Fibroblast of lung (primary cell): ENCODE measurements at regions not wholly inside any gene's neighbourhood (a gene's known extent, or its start where the extent isn't known, plus 50 kb on each side); places are given as distances from the start of the nearest gene placed in this dataset.

Experiments
- DNase-seq, 2 donors: peaks; one replicate each; pipeline versions ENCODE4 v3.0.0 to v3.0.0-alpha.2; 2010; ENCODE audit warnings: low read depth in 2 of 2
- H2AFZ ChIP-seq: 2 replicates; pipeline ENCODE4 v1.5.1; 2012; ENCODE audit warnings: low read length, control low read depth, inconsistent platforms
- H3K27ac ChIP-seq: 2 replicates; pipeline ENCODE4 v1.5.1; 2011; ENCODE audit warnings: low read length, control low read depth; ENCODE audit not compliant: insufficient read depth
- H3K27me3 ChIP-seq: 2 replicates; pipeline ENCODE4 v1.5.1; 2011; ENCODE audit warnings: mild to moderate bottlenecking, low read length; ENCODE audit not compliant: control insufficient read depth, insufficient read depth
- H3K36me3 ChIP-seq: 2 replicates; pipeline ENCODE4 v1.5.1; 2011; ENCODE audit warnings: low read length; ENCODE audit not compliant: control insufficient read depth, insufficient read depth
- H3K4me1 ChIP-seq: 2 replicates; pipeline ENCODE4 v1.5.1; 2011; ENCODE audit warnings: low read length; ENCODE audit not compliant: control insufficient read depth, insufficient read depth; ENCODE audit errors: extremely low read depth
- H3K4me2 ChIP-seq: 2 replicates; pipeline ENCODE4 v1.5.1; 2011; ENCODE audit warnings: low read length, control low read depth; ENCODE audit not compliant: insufficient read depth; ENCODE audit errors: extremely low read depth
- H3K4me3 ChIP-seq, 4 experiments: fragments of 200-600 bp in 1 of 4; sonication (generic) in 1 of 4; replicated peaks in 1 of 4; 2 replicates each; pipeline ENCODE4 v1.5.1; 2011 to 2016; ENCODE audit warnings: low read length in 4 of 4, low read depth in 3 of 4, mild to moderate bottlenecking in 3 of 4, control low read depth in 2 of 4, inconsistent platforms in 1 of 4, mixed read lengths in 1 of 4; ENCODE audit not compliant: insufficient read depth in 1 of 4; ENCODE audit errors: control extremely low read depth in 1 of 4
- H3K79me2 ChIP-seq: 2 replicates; pipeline ENCODE4 v1.5.1; 2012; ENCODE audit warnings: mild to moderate bottlenecking, low read length, inconsistent platforms; ENCODE audit not compliant: control insufficient read depth, insufficient read depth
- H3K9ac ChIP-seq: 2 replicates; pipeline ENCODE4 v1.5.1; 2011; ENCODE audit warnings: mild to moderate bottlenecking, low read length, control low read depth; ENCODE audit not compliant: insufficient read depth
- H3K9me3 ChIP-seq: 2 replicates; pipeline ENCODE4 v1.5.1; 2012; ENCODE audit warnings: low read depth, low read length; ENCODE audit not compliant: control insufficient read depth, insufficient read depth
- H4K20me1 ChIP-seq: 2 replicates; pipeline ENCODE4 v1.5.1; 2011; ENCODE audit warnings: low read length; ENCODE audit not compliant: control insufficient read depth, insufficient read depth; ENCODE audit errors: extremely low read depth
- EZH2 ChIP-seq: IDR thresholded peaks from 2 replicates; pipeline ENCODE4 v1.5.1; 2012; ENCODE audit warnings: low read length, control low read depth, mild to moderate bottlenecking; ENCODE audit errors: missing control alignments
- TF ChIP-seq, protein P1 (sequence below), 2 donors: IDR thresholded peaks in 1 of 2; conservative IDR thresholded peaks in 1 of 2; 1 replicate in 1 of 2; 2 replicates in 1 of 2; pipeline ENCODE4 v1.5.1; 2011 to 2012; ENCODE audit warnings: low read length in 2 of 2, control low read depth in 1 of 2, inconsistent platforms in 1 of 2, low read depth in 1 of 2, mild to moderate bottlenecking in 1 of 2

DNA sequence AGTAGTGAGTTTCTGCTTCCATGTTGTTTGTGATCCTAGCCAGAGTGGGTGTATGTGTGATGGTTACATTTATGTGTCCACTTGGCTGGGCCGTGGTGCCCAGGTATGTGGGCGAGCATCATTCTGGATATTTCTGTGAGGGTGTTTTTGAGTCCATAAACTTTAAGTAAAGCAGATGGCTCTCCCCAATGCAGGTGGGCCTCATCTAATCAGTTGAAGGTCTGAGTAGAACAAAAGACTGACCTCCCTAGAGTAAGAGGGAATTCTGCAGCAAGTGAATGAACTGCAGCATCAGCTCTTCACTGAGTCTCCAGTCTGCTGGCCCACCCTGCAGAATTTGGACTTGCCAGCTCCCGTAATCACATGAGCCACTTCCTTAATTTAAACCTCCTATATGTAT lies 571.9 kb downstream of the ACTR3B start:
- TF ChIP-seq, protein P1, sequence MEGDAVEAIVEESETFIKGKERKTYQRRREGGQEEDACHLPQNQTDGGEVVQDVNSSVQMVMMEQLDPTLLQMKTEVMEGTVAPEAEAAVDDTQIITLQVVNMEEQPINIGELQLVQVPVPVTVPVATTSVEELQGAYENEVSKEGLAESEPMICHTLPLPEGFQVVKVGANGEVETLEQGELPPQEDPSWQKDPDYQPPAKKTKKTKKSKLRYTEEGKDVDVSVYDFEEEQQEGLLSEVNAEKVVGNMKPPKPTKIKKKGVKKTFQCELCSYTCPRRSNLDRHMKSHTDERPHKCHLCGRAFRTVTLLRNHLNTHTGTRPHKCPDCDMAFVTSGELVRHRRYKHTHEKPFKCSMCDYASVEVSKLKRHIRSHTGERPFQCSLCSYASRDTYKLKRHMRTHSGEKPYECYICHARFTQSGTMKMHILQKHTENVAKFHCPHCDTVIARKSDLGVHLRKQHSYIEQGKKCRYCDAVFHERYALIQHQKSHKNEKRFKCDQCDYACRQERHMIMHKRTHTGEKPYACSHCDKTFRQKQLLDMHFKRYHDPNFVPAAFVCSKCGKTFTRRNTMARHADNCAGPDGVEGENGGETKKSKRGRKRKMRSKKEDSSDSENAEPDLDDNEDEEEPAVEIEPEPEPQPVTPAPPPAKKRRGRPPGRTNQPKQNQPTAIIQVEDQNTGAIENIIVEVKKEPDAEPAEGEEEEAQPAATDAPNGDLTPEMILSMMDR (conservative IDR thresholded peaks at IDR 0.05 in 1 of 2, IDR thresholded peaks at IDR 0.05 in 1 of 2; ENCODE audit: low read depth in 1 of 2, low read length in 2 of 2), result no peak
- TF ChIP-seq EZH2, result no peak
- Histone ChIP-seq H3K9ac (no peak overlapping the region), H3K4me3 (no peak overlapping the region), H3K79me2 (no peaks in the 10 kb centered on the region), H3K4me2 (no peak overlapping the region), H2AFZ (no peak overlapping the region), H3K4me1 (no peaks in the 10 kb centered on the region), H3K36me3 (no peaks in the 10 kb centered on the region), H3K27ac (no peak overlapping the region), H3K9me3 (no peaks in the 10 kb centered on the region), H3K27me3 (no peaks in the 10 kb centered on the region), H4K20me1 (no peaks in the 10 kb centered on the region)
- no peak for DNase-seq

DNA sequence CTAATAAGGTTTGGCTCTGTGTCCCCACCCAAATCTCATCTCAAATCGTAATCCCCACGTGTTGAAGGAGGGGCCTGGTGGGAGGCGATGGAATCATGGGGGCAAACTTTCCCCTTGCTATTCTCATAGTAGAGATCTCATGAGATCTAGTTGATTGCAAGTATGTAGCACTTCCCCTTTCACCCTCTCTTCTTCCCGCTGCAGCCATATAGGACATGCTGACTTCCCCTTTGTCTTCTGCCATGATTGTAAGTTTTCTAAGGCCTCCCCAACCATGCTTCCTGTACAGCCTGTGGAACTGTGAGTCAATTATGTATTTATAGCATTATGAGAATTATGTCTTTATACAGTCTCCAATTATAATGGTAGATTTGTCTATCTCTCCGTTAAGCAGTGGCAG lies 594.5 kb downstream of the ACTR3B start:
- no peaks in the 10 kb centered on the region for H4K20me1 ChIP-seq
- H3K4me1 ChIP-seq, result no peaks in the 10 kb centered on the region
- H3K27ac ChIP-seq, result no peak overlapping the region
- H2AFZ ChIP-seq, result no peak overlapping the region
- DNase-seq, result no peak
- no peaks in the 10 kb centered on the region for H3K36me3 ChIP-seq
- no peaks in the 10 kb centered on the region for H3K27me3 ChIP-seq
- H3K79me2 ChIP-seq, result no peaks in the 10 kb centered on the region
- H3K9me3 ChIP-seq, result no peaks in the 10 kb centered on the region
- no peak overlapping the region for H3K9ac ChIP-seq
- TF ChIP-seq EZH2, result no peak
- TF ChIP-seq, protein P1 (conservative IDR thresholded peaks at IDR 0.05 in 1 of 2, IDR thresholded peaks at IDR 0.05 in 1 of 2; ENCODE audit: low read depth in 1 of 2, low read length in 2 of 2), result no peak
- no peak overlapping the region for H3K4me3 ChIP-seq
- H3K4me2 ChIP-seq, result no peak overlapping the region

DNA sequence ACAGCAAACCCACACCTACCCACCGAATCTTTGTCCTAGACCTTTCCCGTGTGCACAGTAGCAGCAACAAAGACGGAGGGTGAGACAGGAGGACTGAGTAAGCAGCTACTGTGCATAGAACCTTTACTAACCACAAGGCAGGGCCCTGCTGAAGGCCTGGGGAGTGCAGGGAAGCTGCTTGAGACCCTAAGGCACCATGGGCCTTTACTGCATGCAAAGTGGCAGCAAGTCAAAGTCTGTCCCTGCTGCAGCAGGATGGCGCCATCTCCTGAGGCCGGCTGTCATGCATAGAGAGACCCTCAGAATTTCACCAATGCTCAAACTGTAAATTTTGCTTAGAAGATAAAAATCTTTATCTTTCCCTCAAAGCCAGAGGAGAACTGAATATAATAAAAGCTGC lies 610.5 kb downstream of the ACTR3B start:
- Histone ChIP-seq H2AFZ (no peak overlapping the region), H3K4me1 (no peaks in the 10 kb centered on the region), H3K4me3 (no peak overlapping the region), H3K27ac (no peak overlapping the region), H4K20me1 (no peaks in the 10 kb centered on the region), H3K4me2 (no peak overlapping the region), H3K36me3 (no peaks in the 10 kb centered on the region), H3K27me3 (no peaks in the 10 kb centered on the region), H3K9me3 (no peaks in the 10 kb centered on the region), H3K9ac (no peak overlapping the region), H3K79me2 (no peaks in the 10 kb centered on the region)
- no peak for TF ChIP-seq EZH2
- TF ChIP-seq, protein P1 (conservative IDR thresholded peaks at IDR 0.05 in 1 of 2, IDR thresholded peaks at IDR 0.05 in 1 of 2; ENCODE audit: low read depth in 1 of 2, low read length in 2 of 2), result no peak
- DNase-seq, result no peak
